ENCODE measurements at regions not wholly inside any gene's neighbourhood (a gene's known extent, or its start where the extent isn't known, plus 50 kb on each side); places are given as distances from the start of the nearest gene placed in this dataset.

DNA sequence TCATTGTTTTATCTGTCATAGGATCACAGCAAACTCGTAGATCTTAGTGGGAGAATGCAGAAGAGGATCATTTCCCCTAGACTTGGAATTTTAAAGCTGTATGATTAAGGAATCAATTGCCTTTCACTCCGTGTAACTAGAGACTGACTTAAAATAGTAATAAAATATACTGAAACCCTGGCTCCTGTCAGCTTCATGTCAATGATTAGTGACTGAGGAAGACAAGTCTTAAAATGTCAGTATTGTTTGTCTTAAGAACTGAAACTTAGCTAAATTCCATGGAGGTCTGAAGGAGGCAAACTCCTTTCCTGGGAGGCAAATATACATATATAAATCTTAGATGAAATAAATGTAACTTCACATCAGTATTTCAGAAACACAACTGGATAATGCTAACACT lies 1016.7 kb upstream of the PCDH10 start:
- no peaks in the 10 kb centered on the region for H3K4me1 ChIP-seq (replicated peaks)
- no peak for DNase-seq (ENCODE audit: low spot score)
- H3K27ac ChIP-seq = no peak overlapping the region
- intact Hi-C loops (cut with DNase I) = no loop called here
- 28% methylated on average over 2 of the region's 2 CpGs for WGBS
- H3K9me3 ChIP-seq = no peaks in the 10 kb centered on the region
- no peaks in the 10 kb centered on the region for H3K27me3 ChIP-seq (replicated peaks; ENCODE audit: insufficient read depth)
- H3K36me3 ChIP-seq = no peaks in the 10 kb centered on the region
- H3K4me3 ChIP-seq = no peak overlapping the region
- TF ChIP-seq POLR2A (IDR thresholded peaks at IDR 0.05) = no peak
- TF ChIP-seq POLR2AphosphoS5 (IDR thresholded peaks at IDR 0.05) = no peak

DNA sequence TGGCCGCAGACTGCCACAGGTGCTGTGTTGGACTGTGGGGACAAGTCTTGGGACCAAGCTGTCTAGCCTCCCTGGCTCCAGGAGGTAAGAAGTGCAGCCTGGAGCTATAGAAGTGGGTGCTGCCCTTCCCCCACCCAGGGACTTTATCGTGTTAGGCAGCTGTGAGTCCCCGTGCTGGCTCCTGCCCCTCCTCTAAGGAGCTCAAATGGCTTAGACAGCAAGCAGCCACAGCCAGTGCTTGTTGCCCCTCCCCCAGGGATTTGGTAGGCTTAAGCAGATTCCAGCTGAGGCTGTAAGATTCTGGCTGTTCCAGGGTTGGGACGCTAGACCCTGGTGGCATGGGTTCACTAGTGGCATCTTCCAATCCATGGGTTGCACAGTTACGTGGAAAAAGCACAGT lies 979.4 kb upstream of the PCDH10 start:
- no peak overlapping the region for H3K27ac ChIP-seq
- DNase-seq (ENCODE audit: low spot score) = no peak
- H3K4me3 ChIP-seq = no peak overlapping the region
- H3K36me3 ChIP-seq = no peaks in the 10 kb centered on the region
- intact Hi-C loops (cut with DNase I) = no loop called here
- no peaks in the 10 kb centered on the region for H3K27me3 ChIP-seq (replicated peaks; ENCODE audit: insufficient read depth)
- TF ChIP-seq CTCF (IDR thresholded peaks at IDR 0.05) (no peak), POLR2A (IDR thresholded peaks at IDR 0.05) (no peak), POLR2AphosphoS5 (IDR thresholded peaks at IDR 0.05) (no peak)
- no peaks in the 10 kb centered on the region for H3K4me1 ChIP-seq (replicated peaks)
- no peaks in the 10 kb centered on the region for H3K9me3 ChIP-seq
- 88% methylated on average over 5 of the region's 5 CpGs for WGBS

DNA sequence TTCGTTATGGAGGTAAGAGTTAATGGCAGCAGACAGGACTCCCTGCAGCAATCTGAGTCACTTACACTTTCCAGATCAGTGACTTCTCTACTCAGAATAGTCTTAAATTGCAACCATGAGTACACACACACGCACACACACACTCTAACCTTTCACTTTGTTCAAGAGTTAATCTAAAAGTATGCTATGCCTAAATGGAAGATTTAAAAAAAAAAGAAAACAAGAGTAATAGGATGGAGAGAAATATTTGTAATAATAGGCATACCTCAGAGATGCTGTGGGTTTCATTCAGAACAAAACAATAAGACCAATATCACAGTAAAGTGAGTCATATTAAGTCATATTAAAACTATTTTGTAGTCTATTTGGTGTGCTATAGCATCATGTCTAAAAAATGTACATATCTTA lies 969.1 kb upstream of the PCDH10 start:
- no peaks in the 10 kb centered on the region for H3K9me3 ChIP-seq
- no peaks in the 10 kb centered on the region for H3K4me1 ChIP-seq (replicated peaks)
- DNase-seq (ENCODE audit: low spot score) = no peak
- TF ChIP-seq POLR2AphosphoS5 (IDR thresholded peaks at IDR 0.05) = no peak
- no peak for TF ChIP-seq CTCF (IDR thresholded peaks at IDR 0.05)
- no peak for TF ChIP-seq POLR2A (IDR thresholded peaks at IDR 0.05)
- H3K36me3 ChIP-seq = no peaks in the 10 kb centered on the region
- no peak overlapping the region for H3K27ac ChIP-seq
- H3K4me3 ChIP-seq = no peak overlapping the region
- intact Hi-C loops (cut with DNase I) = no loop called here
- no peaks in the 10 kb centered on the region for H3K27me3 ChIP-seq (replicated peaks; ENCODE audit: insufficient read depth)
- 63% methylated on average over 2 of the region's 2 CpGs for WGBS

GRCh38 chr4:132195176-132195575 lies 953.9 kb upstream of the PCDH10 start:
- Histone ChIP-seq H3K36me3 (no peaks in the 10 kb centered on the region), H3K27me3 (replicated peaks; ENCODE audit: insufficient read depth) (no peaks in the 10 kb centered on the region), H3K9me3 (no peaks in the 10 kb centered on the region), H3K27ac (no peak overlapping the region), H3K4me1 (replicated peaks) (no peaks in the 10 kb centered on the region), H3K4me3 (no peak overlapping the region)
- 71% methylated on average over 3 of the region's 3 CpGs for WGBS
- TF ChIP-seq CTCF (IDR thresholded peaks at IDR 0.05) (no peak), POLR2AphosphoS5 (IDR thresholded peaks at IDR 0.05) (no peak), POLR2A (IDR thresholded peaks at IDR 0.05) (no peak)
- DNase-seq (ENCODE audit: low spot score) = no peak
- intact Hi-C loops (cut with DNase I) = no loop called here

DNA sequence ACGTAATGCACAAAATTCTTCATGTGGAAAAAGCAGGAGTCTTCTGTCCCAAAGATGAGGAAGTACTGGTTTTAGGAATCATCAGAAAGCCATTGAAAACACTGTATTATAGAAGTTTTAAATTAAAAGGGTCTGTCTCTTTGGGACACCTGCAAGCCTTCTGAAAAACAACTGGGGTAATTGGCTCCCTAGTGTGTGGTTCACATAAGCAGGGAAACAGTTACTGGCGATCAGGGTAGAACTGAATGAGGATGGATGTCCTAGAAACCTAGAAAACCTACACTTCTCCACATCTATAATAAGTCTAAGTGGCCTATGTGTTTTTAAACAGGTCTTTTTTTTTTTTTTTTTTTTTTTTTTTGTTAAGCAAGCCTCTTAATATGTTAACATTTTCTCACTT lies 945.5 kb upstream of the PCDH10 start:
- intact Hi-C loops (cut with DNase I) = no loop called here
- no peaks in the 10 kb centered on the region for H3K27me3 ChIP-seq (replicated peaks; ENCODE audit: insufficient read depth)
- no peak for TF ChIP-seq CTCF (IDR thresholded peaks at IDR 0.05)
- no peak for TF ChIP-seq POLR2AphosphoS5 (IDR thresholded peaks at IDR 0.05)
- no peak for TF ChIP-seq POLR2A (IDR thresholded peaks at IDR 0.05)
- 58% methylated on average over 2 of the region's 2 CpGs for WGBS
- H3K27ac ChIP-seq = no peak overlapping the region
- DNase-seq (ENCODE audit: low spot score) = no peak
- no peaks in the 10 kb centered on the region for H3K9me3 ChIP-seq
- no peaks in the 10 kb centered on the region for H3K4me1 ChIP-seq (replicated peaks)
- H3K4me3 ChIP-seq = no peak overlapping the region
- H3K36me3 ChIP-seq = no peaks in the 10 kb centered on the region

Measured in prostate gland (tissue), 2 donors.